ENCODE measurements at regions not wholly inside any gene's neighbourhood (a gene's known extent, or its start where the extent isn't known, plus 50 kb on each side); places are given as distances from the start of the nearest gene placed in this dataset.

- no peak for DNase-seq
These were observed 142.2 kb downstream of the ABCA8 start for GRCh38 chr17:68812876-68813584.

DNA sequence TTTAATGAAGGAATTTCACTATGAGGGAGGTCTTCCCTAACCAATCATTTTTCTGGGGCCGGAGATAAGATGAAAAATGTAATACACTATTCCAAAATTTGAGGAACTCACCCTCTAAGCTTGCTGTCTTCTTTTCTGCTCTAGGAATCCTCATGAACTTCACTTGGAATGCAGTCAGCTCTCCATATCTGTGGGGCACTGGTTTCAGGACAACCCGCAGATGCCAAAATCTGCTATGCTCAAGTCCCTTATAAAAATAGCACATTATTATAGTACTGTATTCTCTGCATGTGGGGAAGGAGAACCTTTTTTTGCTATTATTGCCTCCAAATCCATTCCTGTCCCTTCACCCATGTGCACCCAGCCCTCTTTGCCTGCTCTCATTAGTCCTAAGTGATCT lies 146.0 kb downstream of the ABCA8 start:
- no peak for DNase-seq

- DNase-seq: no peak
These were observed 147.0 kb downstream of the ABCA8 start for GRCh38 chr17:68807998-68808772.

DNA sequence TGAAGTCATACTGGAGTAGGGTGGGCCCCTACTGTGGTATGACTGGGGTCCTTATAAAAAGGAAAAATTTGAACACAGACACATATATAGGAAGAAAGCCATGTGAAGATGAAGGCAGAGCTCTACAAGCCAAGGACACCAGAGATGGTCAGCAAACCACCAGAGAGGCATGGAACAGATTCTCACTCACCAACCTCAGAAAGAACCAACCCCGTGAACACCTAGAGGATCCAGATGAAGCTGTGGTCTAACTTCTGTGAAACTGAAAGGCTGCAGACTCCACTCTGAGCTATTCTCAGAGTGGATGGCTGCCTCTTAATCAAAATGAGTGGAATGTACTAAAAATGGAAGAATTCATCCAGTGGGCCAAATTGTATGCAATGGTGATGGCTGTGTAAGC lies 149.6 kb downstream of the ABCA8 start:
- no peak for DNase-seq

DNA sequence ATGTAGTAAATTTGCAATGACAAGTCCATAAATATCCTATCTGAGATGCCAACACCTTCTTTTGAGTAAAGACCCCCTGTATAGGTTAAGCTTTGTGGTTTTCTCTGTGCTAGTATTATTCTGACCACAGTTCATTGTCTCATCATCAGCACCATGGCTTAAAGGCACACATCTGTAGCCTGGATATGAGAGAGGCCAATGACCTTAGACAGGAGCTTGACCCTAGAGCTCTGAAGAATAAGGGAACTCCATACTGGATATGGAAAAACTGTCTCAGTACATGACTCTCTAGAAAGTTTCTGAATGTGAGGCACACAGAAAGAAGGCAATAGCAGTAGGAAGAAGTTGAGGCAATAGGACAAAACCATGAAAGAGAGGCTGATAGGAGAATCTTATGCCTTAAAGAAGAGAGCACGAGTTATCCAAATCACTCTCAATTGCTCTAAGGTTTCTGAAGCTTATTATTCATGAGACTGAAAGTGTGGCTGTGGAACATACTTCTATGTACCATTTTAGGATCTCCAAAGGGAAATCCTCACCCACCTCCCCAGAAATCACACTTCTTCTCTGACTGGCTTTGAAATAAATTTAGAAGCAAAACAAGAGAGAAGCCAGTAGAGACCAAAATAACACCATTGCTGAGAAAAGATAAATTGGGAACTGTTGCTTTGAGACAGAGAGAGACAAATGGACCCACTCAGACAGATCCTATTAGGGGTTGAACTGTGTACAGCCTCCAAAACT lies 150.2 kb downstream of the ABCA8 start:
- DNase-seq: no peak

DNA sequence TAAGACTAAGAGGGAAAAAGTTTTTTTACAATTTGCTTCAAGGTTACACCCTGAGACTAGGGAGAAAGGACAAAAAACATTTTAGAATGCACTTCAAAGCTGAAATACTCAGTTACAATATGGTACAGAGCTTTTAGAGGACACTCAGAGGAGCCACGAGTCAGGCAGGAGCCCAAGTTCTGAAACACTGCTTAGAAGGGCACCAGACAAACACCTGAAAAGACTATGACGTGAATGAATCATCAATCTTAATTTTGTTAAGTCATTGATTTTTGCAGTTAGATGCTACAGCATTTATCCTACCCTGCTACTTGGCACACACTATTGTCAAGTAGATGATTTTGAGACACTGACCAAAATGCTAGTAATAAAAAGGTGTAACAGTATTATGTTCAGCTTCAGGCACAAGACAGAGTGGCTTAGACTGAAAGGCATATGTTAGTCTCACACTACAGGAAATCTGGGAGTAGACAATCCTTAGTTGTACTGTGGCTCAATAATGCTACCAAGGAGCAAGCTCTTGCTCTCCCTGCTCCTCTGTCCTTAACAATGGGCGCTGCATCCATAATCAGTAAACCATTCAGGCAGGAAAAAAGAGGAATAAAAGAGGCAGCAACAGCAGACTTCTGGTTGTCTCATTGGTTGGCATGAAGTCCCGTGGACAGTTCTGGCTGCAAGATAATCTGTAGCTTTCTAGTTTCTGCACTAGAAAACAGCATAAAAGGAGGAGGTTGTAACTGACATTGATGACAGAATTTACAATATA lies 151.8 kb downstream of the ABCA8 start:
- no peak for DNase-seq

GRCh38 chr17:68801335-68802247 lies 153.6 kb downstream of the ABCA8 start:
- no peak for DNase-seq

- DNase-seq: no peak
These were observed 154.4 kb downstream of the ABCA8 start for GRCh38 chr17:68800751-68801150.

- no peak for DNase-seq
These were observed 160.4 kb downstream of the ABCA8 start for GRCh38 chr17:68794636-68795434.

GRCh38 chr17:68792873-68793272 lies 162.3 kb downstream of the ABCA8 start:
- DNase-seq: no peak

- no peak for DNase-seq
These were observed 163.0 kb downstream of the ABCA8 start for GRCh38 chr17:68792042-68792685.

- no peak for DNase-seq
These were observed 164.3 kb downstream of the ABCA8 start for GRCh38 chr17:68790931-68791330.

DNA sequence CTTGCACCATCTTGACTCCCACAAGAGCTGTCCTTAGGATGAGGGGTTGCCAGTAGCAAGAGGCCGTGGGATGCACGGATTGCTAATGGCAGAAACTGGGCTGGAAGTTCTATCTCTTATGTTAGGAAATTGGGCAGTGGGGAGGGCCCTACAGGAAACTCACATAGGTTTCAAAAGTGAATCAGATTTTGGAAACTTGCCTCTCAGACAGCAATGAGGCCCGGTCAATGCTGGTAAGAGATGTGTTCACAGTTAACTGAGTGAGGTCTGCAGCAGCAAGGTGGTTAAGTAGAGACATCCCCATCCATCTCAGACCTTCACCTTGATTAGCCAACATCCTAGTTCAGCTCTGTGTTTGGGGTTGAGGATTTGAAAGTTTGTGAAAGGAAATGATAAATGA lies 164.7 kb downstream of the ABCA8 start:
- no peak for DNase-seq

GRCh38 chr17:68789203-68789962 lies 165.8 kb downstream of the ABCA8 start:
- no peak for DNase-seq

DNA sequence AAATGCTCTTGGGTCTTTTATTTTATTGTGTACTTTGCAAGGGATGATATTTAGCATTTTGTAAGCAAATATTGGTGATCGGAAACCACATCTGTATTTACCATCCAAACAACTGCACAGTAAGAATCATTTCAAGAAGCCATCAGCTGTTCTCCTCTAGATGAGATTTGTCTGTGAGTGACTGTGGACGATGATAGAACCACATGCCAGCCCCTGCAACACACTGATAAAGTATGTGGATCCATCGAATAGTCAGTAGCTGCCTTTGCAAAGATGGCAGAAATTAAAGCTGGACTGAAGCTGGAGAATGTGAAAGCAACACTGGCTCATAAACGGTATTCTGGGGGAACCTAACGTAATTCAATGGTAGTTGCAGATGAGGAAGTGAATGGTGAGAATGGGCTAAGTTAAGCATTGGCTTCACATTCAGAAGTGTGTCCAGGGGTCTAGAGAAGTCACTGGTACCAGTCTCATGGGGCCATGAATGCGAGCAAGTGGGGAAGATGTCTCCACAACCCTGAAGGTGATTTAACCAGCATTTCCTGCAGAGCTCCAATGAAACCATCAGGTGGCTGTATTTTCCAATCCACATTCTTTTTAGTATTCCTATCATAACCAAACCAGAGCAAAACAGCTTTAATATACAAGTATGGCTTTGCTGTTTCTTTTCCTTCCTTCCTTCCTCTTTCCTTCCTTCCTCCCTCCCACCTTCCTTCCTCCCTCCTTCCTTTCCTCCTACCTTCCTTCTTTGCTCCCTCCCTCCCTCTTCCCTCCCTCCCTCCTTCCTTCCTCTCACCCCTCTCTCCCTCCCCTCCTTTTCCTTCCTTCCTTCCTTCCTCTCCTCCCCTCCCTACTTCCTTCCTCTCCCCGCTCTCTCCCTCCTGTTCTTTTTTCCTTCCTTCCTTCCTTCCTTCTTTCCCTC lies 169.4 kb downstream of the ABCA8 start:
- DNase-seq: no peak

GRCh38 chr17:68784431-68784830 lies 170.8 kb downstream of the ABCA8 start:
- DNase-seq: no peak

DNA sequence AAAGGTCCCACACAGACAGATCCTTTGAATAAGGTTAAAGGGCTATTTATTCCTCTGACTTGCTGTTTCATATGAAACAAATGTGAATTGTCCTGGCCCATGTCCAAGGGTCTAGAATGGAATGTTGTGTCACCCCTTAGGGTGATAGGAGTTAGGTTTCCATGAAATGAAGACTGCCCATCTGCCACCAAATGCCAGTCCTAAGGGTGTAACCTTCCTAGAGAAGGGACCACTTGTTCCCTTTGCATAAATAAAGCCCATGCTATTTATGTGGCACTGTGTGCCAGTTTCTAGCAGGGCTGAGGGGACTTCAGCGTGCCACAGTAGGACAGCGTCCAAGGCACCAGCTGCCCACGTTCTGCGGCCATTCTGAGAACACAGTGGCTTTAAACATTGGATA lies 171.3 kb downstream of the ABCA8 start:
- no peak for DNase-seq

DNA sequence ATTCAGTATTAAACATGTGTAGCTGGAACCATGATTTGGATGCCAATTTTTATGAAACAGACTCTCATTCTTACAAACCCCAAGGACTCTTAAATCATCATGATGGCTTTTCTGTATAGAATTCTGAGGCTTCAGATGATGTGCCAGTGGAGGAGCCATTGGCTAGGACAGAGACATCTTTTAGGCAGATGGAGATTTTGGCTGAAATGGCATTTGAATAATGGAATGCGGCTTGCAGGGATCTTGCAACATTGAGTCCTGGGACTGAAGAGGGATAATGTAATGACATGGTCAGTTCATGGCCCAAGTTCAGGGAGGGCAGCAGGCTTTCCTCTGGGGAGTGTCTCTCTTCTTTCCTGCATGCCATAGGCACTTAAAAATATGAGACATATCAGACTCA lies 172.4 kb downstream of the ABCA8 start:
- DNase-seq: no peak

GRCh38 chr17:68780596-68780995 lies 174.6 kb downstream of the ABCA8 start:
- no peak for DNase-seq
